Midbrain (tissue), 1 donor: ENCODE measurements at regions not wholly inside any gene's neighbourhood (a gene's known extent, or its start where the extent isn't known, plus 50 kb on each side); places are given as distances from the start of the nearest gene placed in this dataset.
"Not testable (repeated sequence)": the region's sequence is repeated elsewhere in the genome, so short reads cannot be mapped to it uniquely, and the experiment has no call there.

ENCODE experiments used
- DNase-seq: peaks from one replicate; lab custom pipeline; 2025; lab: John Stamatoyannopoulos, UW

DNA sequence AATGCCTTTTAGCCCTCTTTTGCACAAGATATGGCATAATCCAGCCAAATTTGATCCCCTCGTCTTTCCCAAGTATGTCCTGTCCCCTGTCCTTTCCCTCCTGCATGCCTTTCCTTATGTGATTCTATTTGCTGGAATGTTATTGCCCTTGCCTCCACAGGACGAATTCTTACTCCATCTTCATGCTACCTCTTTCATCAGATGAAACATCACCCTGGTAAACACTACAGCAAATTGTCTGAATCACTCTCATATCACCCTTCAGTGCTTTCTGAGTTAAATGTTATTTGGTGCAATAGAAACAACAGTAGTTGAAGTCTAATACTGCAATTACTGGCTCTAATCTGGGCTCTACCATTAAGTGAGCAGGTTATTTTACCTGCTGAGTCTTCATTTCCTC lies 52.2 kb upstream of the FAT1 start:
- no peak for DNase-seq

DNA sequence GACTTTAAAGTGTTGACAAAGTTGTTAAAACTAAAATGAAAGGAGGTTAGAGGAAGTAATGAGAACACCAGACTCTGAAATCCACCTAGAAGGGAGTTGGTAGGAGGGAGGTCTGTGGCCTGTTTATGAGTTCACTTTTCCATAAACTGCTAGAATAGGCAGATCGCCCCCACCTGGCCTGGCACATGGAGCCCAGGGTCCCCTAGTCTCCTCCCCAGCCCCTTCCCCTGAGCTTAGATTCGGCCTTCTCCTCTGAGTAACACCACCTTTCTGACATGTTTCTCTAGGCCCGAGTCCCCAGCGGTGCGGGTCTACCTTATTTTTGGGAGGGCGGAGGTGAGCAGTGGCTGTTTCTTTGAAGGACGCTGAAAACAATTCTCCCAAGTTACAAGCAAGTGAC lies 54.5 kb upstream of the FAT1 start:
- DNase-seq, result no peak

GRCh38 chr4:186780291-186781031 lies 56.8 kb upstream of the FAT1 start:
- no peak for DNase-seq

DNA sequence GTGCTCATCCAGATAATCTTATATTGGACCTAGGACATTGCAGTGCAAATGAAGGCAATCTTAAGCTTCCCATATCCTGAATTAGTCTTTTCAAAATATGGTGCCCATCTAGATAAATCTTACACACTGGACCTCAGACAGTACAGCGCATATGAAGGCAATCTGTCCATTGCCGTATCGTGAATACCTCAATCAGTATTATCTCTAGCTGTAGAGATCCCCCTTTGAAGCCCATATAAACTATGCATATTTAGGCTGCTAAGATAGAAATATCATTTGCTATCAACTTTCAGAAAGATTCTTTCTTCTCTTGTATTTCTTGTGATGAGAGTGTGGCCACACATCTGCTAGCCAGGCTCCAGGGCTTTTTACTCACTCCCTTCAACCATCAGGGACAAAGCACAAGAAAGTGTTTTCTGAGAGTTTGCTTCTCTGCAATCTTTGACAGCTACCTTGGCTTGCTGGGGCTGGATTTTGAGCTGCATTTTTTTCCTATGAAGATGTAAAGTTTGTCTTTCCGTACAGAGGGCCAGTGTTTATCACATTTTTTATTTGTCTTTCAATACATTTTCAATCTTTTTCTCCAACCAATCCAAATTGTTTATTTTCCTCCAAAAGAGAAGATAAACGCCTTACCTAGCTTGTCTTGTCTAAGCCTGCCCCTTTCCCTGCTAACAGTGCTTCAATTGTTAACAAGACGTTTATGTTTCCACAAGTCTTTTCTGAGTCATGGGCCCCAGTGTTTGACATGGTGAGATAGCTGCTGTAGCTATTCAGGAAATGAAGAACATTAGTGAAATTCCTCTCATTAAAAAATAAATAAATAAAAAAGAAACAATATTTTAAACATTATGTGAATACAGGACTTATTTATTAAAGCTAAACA lies 57.6 kb upstream of the FAT1 start:
- DNase-seq, result no peak

GRCh38 chr4:186782302-186782701 lies 58.6 kb upstream of the FAT1 start:
- DNase-seq, result no peak

- no peak for DNase-seq
These were observed 63.9 kb upstream of the FAT1 start for GRCh38 chr4:186787536-186787935.

GRCh38 chr4:186789651-186790050 lies 66.0 kb upstream of the FAT1 start:
- DNase-seq, result no peak

GRCh38 chr4:186790630-186791029 lies 67.0 kb upstream of the FAT1 start:
- DNase-seq, result no peak

DNA sequence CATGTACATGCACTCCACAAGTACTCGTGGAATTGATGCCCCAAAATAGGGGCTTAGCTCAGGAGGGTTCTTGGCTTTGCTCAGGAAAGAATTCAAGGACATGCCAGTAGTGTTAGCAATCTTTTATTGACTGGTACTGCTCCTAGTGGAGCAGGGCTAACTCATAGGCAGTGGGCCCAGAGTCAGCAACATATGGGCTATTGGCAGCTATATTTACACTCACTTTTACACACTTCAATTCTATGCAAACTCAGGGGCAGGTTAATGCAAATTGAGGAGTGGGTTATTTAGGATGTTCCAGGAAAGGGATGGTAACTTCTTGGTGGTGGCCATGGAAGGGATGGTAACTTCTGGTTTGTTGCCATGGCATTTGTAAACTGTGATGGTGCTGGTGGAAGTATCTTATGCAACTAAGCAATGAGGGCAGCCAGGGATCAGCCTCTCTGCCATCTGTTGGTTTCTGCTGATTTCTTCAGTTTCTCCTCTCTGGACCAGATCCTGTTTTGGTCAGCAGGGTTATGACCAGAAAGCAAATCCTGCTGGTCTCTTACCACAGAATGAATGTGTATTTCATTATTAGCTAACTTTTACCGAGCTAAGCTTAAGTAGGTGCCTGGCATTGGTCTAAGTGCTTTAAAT lies 69.2 kb upstream of the FAT1 start:
- no peak for DNase-seq

- no peak for DNase-seq
These were observed 75.4 kb upstream of the FAT1 start for GRCh38 chr4:186798951-186799659.

DNA sequence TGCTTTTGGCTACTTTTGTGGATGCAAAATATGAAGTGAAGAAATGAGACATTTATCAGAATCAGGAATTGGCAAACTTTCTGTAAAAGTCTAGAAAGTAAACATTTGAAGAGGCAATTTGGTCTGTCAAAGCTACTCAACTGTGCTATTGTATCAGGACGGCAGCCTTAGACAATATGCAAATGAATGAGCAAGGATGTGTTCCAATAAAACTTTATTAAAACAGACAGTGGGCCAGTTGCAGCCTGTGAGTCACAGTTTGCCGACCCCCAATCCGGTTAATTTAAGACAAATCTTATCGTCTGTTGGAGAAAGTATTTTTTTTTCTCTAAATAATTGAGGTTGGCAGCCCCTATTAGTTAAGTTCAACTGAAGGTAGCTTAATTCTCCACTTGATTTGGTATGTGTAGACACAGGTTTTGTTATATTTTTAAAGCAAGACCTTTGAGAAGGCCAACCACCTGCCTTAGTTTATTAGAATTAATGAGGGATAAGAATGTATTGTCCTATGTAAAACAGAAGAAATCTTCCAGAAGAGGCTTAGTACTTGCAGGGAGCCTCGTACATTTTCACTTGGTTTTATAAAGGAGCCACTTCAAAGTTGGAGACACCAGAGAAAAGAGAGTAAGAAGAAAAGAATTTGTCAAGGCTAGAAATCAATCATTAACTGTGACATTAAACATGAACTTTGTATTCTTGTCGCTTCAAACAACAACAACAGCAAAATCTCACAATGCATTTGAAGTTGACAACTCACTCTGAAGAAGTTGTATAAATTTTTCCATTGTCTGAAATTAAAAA lies 81.6 kb upstream of the FAT1 start:
- DNase-seq, result no peak

DNA sequence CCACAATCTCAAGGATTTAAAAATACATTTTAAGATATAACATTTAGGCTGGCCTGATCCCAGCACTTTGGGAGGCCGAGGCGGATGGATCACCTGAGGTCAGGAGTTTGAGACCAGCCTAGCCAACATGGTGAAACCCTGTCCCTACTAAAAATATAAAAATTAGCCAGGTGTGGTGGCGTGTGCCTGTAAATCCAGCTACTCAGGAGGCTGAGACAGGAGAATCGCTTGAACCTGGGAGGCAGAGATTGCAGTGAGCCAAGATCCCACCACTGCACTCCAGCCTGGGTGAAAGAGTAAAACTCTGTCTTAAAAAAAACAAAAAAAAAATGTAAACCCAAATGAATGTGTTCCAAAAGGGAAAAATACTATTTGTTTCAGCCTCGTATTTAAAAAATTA lies 82.3 kb upstream of the FAT1 start:
- not testable (repeated sequence) for DNase-seq

DNA sequence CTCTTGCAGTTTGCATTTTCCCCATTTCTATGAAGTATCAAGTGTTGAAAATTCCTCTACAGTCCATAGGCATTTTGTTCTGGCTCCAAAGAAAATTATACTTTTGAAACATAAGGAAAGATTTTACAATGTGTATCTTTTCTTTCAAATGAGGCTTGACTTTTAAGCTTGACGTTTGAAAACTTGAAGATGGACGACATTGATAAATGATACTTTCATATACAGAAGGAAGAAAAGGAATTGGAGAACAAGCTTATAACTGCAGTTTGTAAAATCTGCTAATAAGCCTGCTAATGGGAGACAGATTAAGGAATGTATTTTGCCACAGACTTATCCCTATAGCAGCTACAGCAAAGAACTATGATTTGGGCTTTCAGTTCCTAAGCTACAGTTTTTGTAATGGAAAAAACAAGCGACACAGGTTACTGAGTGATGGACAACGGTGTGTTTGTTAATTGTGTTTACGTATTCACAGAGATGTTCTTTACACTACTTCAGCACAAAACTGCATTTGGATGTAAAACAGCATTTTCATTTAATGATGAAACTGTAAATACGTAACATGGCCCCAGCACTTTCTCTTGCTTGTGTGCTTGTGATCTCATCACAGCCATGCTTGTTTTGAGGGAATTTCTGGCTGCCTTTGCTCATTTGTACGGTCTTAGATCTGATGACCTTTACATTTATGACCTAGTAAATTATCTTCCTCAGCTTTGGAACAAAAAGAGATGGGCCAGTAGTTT lies 83.2 kb upstream of the FAT1 start:
- DNase-seq, result no peak

GRCh38 chr4:186807808-186808629 lies 84.4 kb upstream of the FAT1 start:
- no peak for DNase-seq

- no peak for DNase-seq
These were observed 85.0 kb upstream of the FAT1 start for GRCh38 chr4:186808630-186809018.

DNA sequence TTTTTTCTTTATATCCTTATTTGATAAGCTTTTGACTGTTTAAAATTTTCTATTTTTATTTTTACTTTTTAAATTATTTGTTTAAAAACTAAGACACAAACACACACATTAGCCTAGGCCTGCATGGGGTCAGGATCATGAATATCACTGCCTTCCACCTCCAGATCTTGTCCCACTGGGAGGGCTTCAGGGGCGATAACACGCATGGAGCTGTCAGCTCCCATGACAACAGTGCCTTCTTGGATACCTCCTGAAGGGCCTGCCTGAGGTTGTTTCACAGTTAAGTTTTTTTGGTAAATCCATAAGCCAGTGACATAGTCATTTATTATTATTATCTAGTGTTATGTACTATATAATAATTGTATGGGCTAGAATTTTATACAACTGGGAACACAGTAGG lies 85.4 kb upstream of the FAT1 start:
- no peak for DNase-seq

GRCh38 chr4:186810613-186811150 lies 87.0 kb upstream of the FAT1 start:
- DNase-seq, result no peak

DNA sequence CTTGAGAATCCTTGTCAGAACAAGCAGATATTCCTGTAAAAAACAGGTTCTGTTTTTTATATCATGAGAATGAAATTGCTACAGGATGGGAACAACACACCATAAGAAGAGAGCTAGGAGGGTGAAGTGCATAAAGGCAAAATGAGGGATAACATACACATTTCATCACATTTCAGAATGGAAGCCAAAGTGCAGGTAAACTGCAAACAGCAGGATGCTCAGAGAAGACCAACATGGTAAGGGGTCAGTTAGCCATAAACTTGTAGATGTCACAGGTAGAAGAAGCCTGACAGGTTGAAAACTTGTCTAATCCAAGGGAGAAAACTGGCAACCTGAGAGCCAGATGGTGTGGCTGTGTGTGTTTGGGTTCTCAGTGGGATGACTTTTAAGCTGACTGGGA lies 88.9 kb upstream of the FAT1 start:
- DNase-seq, result no peak

- DNase-seq, result no peak
These were observed 89.9 kb upstream of the FAT1 start for GRCh38 chr4:186813377-186814068.
